K562 (cell line): ENCODE measurements at regions not wholly inside any gene's neighbourhood (a gene's known extent, or its start where the extent isn't known, plus 50 kb on each side); places are given as distances from the start of the nearest gene placed in this dataset.

ENCODE experiments used
- ATAC-seq: fragments of 200-7000 bp; cut with Tn5 transposase; 3 replicates; pipeline ENCODE4 v1.9.1; 2020; ENCODE audit warnings: moderate library complexity
- BruUV-seq: library from RNA; stranded (reverse); fragments of 400-500 nt; replicated peaks from 2 replicates; lab custom pipeline; 2021; lab: Mats Ljungman, UMichigan
- CTCF ChIA-PET: fragments of 300-600 bp; formaldehyde crosslinking; extraction: SDS; loops from one replicate; lab custom pipeline; 2021; ENCODE audit warnings: low intra/inter-chr PET ratio; lab: Yijun Ruan, JAX
- POLR2A ChIA-PET: fragments of 300-600, 350-650 bp; sonication (Branson Sonifier 250); formaldehyde crosslinking; extraction: SDS; loops from one replicate; lab custom pipeline; 2021; ENCODE audit warnings: antibody characterized with exemption, inconsistent platforms; lab: Yijun Ruan, JAX
- DNase-seq, 4 experiments: peaks; one replicate each; pipeline versions ENCODE4 v3.0.0 to v3.0.0-alpha.2; 2011 to 2018; ENCODE audit warnings: low spot score in 3 of 4, mixed read lengths in 3 of 4; ENCODE audit errors: extremely low read depth in 1 of 4
- FAIRE-seq: peaks from 2 replicates; lab custom pipeline; 2011; peaks lifted over from hg19 to GRCh38; lab: Jason Lieb, UNC
- H2AFZ ChIP-seq: 2 replicates; pipeline ENCODE4 v1.6.0; 2011; ENCODE audit warnings: low read depth, low read length, control low read depth, inconsistent platforms
- H3K27ac ChIP-seq: fragments of 200-600 bp; 3 replicates; pipeline ENCODE4 v1.8.0; 2011; ENCODE audit warnings: low read depth, mild to moderate bottlenecking, control low read depth, inconsistent platforms, low read length, moderate library complexity, mixed read lengths; ENCODE audit errors: extremely low read depth
- H3K27me3 ChIP-seq, 2 experiments: fragments of 300-600 bp in 1 of 2; 2 replicates in 1 of 2; 3 replicates in 1 of 2; pipeline versions ENCODE4 v1.6.0 to v1.8.0; 2011; ENCODE audit warnings: inconsistent platforms in 2 of 2, low read length in 2 of 2, mild to moderate bottlenecking in 1 of 2, mixed read lengths in 1 of 2, moderate library complexity in 1 of 2; ENCODE audit not compliant: control insufficient read depth in 2 of 2, insufficient read depth in 2 of 2
- H3K36me3 ChIP-seq: fragments of 300-600 bp; 3 replicates; pipeline ENCODE4 v1.8.0; 2011; ENCODE audit warnings: mild to moderate bottlenecking, low read length, inconsistent platforms; ENCODE audit not compliant: control insufficient read depth, insufficient read depth
- H3K4me1 ChIP-seq, 2 experiments: fragments of 200-600 bp in 1 of 2; replicated peaks in 1 of 2; 2 replicates in 1 of 2; 3 replicates in 1 of 2; pipeline versions ENCODE4 v1.5.1 to v1.8.0; 2011; ENCODE audit warnings: inconsistent platforms in 2 of 2, low read length in 2 of 2, mild to moderate bottlenecking in 1 of 2, mixed read lengths in 1 of 2, moderate library complexity in 1 of 2; ENCODE audit not compliant: control insufficient read depth in 2 of 2, insufficient read depth in 2 of 2
- H3K4me2 ChIP-seq: 2 replicates; pipeline ENCODE4 v1.6.1; 2011; ENCODE audit warnings: low read length, control low read depth, inconsistent platforms, mixed read lengths; ENCODE audit not compliant: insufficient read depth
- H3K4me3 ChIP-seq: fragments of 200-600 bp; sonication (generic), shearing (Covaris generic); 2 replicates; pipeline ENCODE4 v1.5.1; 2016; ENCODE audit warnings: control low read depth, inconsistent platforms
- H3K79me2 ChIP-seq: fragments of 200-600 bp; 3 replicates; pipeline ENCODE4 v1.8.0; 2011; ENCODE audit warnings: low read length, inconsistent platforms; ENCODE audit not compliant: control insufficient read depth, insufficient read depth
- H3K9ac ChIP-seq, 2 experiments: 2 replicates each; pipeline versions ENCODE4 v1.6.0 to v1.6.1; 2011; ENCODE audit warnings: low read depth in 2 of 2, low read length in 2 of 2, control low read depth in 1 of 2, inconsistent platforms in 1 of 2, mild to moderate bottlenecking in 1 of 2, mixed read lengths in 1 of 2; ENCODE audit not compliant: insufficient read depth in 1 of 2
- H3K9me1 ChIP-seq: one replicate; pipeline ENCODE4 v1.6.0; 2011; ENCODE audit warnings: inconsistent platforms, mild to moderate bottlenecking, low read length, moderate library complexity; ENCODE audit not compliant: control insufficient read depth, insufficient read depth
- H3K9me3 ChIP-seq: replicated peaks from 2 replicates; pipeline ENCODE4 v1.5.1; 2011; ENCODE audit warnings: low read depth, low read length, inconsistent platforms; ENCODE audit not compliant: control insufficient read depth, insufficient read depth
- H4K20me1 ChIP-seq: replicated peaks from 2 replicates; pipeline ENCODE4 v1.6.1; 2011; ENCODE audit warnings: low read length, inconsistent platforms, mixed read lengths; ENCODE audit not compliant: control insufficient read depth, insufficient read depth
- BRD4 ChIP-seq: fragments of 200-600 bp; sonication (generic); IDR thresholded peaks from 2 replicates; pipeline ENCODE4 v1.6.1; 2017; ENCODE audit warnings: inconsistent platforms
- CC2D1A ChIP-seq: fragments of 450-650 bp; IDR thresholded peaks from 2 replicates; pipeline ENCODE4 v1.6.1; 2017; ENCODE audit warnings: mild to moderate bottlenecking
- PHF20 ChIP-seq: fragments of 450-650 bp; IDR thresholded peaks from 2 replicates; pipeline ENCODE4 v1.6.1; 2018; ENCODE audit not compliant: partially characterized antibody
- TCF7L2 ChIP-seq: fragments of 150-350 bp; IDR thresholded peaks from 2 replicates; pipeline ENCODE4 v1.6.1; 2016; ENCODE audit warnings: low read depth, mild to moderate bottlenecking, low read length, moderate library complexity
- WGBS: fragments of 100-300 bp; shearing (Covaris generic); methylation state at CpG from one replicate; pipeline ENCODE4 v1.1.6; 2016; ENCODE audit warnings: low coverage, mixed read lengths; ENCODE audit not compliant: insufficient coverage; ENCODE audit errors: missing lambda C conversion rate; 5-methylcytosine and 5-hydroxymethylcytosine counted together
- in situ Hi-C: fragments of 300-500 bp; cut with MboI; formaldehyde crosslinking; loops from 4 replicates; pipeline ENCODE4 v1.15.0; 2018; ENCODE audit warnings: inconsistent platforms, mixed read lengths
- intact Hi-C: fragments of 100-400 bp; cut with micrococcal nuclease; formaldehyde crosslinking; loops from 2 replicates; pipeline ENCODE4 v1.14.2; 2022
- TF ChIP-seq, protein P1 (sequence below): fragments of 250-450 bp; sonication (Bioruptor Pico); IDR thresholded peaks from 2 replicates; pipeline ENCODE4 v1.5.1; 2021; ENCODE audit warnings: mild to moderate bottlenecking
- TF ChIP-seq, protein P2 (sequence below): fragments of 250-450 bp; sonication (Bioruptor Pico); IDR thresholded peaks from 2 replicates; pipeline ENCODE4 v1.8.0; 2021; ENCODE audit warnings: borderline replicate concordance, mild to moderate bottlenecking, moderate library complexity; ENCODE audit not compliant: poor library complexity, severe bottlenecking

DNA sequence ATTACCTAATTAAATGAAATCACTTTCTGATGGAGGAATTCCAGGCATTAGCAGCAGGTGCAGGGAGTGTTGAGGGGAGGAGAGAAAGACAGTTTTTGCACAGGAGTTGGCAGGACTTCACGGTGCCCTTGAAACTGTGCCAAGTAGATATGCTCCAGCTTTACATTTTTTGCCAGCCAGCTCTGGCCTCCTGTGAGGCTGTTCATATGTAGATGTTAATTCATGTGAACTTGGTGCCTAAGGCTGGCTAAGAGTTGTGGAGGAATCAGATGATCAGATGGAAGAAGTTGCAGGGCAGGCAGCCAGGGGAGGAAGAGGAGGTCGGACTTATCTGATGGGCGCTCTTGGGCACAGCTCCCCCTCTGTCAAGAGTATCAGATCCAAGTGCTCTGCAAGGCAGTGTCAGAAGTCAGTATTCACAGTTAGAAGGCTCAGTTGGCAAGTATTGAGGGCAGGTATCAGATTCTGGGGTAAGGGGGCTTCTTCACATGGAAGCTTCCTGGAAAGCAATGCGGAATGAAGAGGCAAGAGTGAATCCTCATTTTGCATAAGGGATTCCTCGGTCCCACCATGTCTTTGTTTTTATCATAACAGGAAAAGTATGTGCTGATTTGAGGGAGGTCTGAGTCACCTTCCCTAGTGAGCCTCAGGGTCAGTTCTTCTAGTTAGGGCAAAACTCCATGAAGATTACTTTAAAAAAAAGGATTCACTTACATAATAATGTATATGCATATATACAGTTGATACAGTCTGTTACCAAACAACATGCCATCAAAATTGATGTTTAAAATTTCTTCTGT is 172.6 kb upstream of the UMPS start:
- H3K27me3 ChIP-seq: peaks cover 9 to 12% of the 10 kb centered on the region in 2 experiments; a peak in 4 of 5 replicates
- H2AFZ ChIP-seq: no peak overlapping the region
- no peak overlapping the region for H3K9ac ChIP-seq
- ATAC-seq (no peak), DNase-seq (no peak), FAIRE-seq (no peak)
- H3K4me1 ChIP-seq: peaks cover 0 to under 1% of the 10 kb centered on the region in 2 experiments; a peak in 3 of 5 replicates
- no peak overlapping the region for H3K27ac ChIP-seq
- WGBS: 3% methylated on average over 5 of the region's 5 CpGs
- POLR2A ChIA-PET: no interaction called here
- BruUV-seq: no TSS peak
- no peak overlapping the region for H3K4me3 ChIP-seq
- no peaks in the 10 kb centered on the region for H3K36me3 ChIP-seq
- no peak overlapping the region for H3K4me2 ChIP-seq
- no peaks in the 10 kb centered on the region for H3K9me1 ChIP-seq
- no peaks in the 10 kb centered on the region for H4K20me1 ChIP-seq
- no peaks in the 10 kb centered on the region for H3K9me3 ChIP-seq
- no peaks in the 10 kb centered on the region for H3K79me2 ChIP-seq
- in situ Hi-C loops: no loop called here
- intact Hi-C loops: loop anchor here (5.0 kb wide), 1 partner anchor 540 kb away; no protein-coding TSS in a partner anchor
- CTCF ChIA-PET: no interaction called here
- TF ChIP-seq PHF20: no peak
- TF ChIP-seq, protein P1, sequence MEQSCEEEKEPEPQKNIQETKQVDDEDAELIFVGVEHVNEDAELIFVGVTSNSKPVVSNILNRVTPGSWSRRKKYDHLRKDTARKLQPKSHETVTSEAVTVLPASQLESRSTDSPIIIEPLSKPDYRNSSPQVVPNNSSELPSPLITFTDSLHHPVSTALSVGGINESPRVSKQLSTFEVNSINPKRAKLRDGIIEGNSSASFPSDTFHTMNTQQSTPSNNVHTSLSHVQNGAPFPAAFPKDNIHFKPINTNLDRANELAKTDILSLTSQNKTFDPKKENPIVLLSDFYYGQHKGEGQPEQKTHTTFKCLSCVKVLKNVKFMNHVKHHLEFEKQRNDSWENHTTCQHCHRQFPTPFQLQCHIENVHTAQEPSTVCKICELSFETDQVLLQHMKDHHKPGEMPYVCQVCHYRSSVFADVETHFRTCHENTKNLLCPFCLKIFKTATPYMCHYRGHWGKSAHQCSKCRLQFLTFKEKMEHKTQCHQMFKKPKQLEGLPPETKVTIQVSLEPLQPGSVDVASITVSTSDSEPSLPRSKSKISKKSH (CRISPR knock-in tag): no peak
- no peak for TF ChIP-seq CC2D1A
- no peak for TF ChIP-seq BRD4
- TF ChIP-seq TCF7L2: no peak
- TF ChIP-seq, protein P2, sequence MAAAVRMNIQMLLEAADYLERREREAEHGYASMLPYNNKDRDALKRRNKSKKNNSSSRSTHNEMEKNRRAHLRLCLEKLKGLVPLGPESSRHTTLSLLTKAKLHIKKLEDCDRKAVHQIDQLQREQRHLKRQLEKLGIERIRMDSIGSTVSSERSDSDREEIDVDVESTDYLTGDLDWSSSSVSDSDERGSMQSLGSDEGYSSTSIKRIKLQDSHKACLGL (CRISPR knock-in tag): no peak
